Fibroblast of mammary gland (primary cell): ENCODE measurements at regions not wholly inside any gene's neighbourhood (a gene's known extent, or its start where the extent isn't known, plus 50 kb on each side); places are given as distances from the start of the nearest gene placed in this dataset.

ENCODE experiments used
- DNase-seq: peaks from one replicate; pipeline ENCODE4 v3.0.0-alpha.2; 2010; ENCODE audit warnings: low read depth
- H3K4me3 ChIP-seq: 2 replicates; pipeline ENCODE4 v1.5.1; 2011; ENCODE audit warnings: low read depth, mild to moderate bottlenecking, low read length, moderate library complexity; ENCODE audit not compliant: control insufficient read depth
- TF ChIP-seq, protein P1 (sequence below): conservative IDR thresholded peaks from 2 replicates; pipeline ENCODE4 v1.5.1; 2011; ENCODE audit warnings: low read depth, low read length, inconsistent platforms; ENCODE audit not compliant: control insufficient read depth, insufficient read depth

DNA sequence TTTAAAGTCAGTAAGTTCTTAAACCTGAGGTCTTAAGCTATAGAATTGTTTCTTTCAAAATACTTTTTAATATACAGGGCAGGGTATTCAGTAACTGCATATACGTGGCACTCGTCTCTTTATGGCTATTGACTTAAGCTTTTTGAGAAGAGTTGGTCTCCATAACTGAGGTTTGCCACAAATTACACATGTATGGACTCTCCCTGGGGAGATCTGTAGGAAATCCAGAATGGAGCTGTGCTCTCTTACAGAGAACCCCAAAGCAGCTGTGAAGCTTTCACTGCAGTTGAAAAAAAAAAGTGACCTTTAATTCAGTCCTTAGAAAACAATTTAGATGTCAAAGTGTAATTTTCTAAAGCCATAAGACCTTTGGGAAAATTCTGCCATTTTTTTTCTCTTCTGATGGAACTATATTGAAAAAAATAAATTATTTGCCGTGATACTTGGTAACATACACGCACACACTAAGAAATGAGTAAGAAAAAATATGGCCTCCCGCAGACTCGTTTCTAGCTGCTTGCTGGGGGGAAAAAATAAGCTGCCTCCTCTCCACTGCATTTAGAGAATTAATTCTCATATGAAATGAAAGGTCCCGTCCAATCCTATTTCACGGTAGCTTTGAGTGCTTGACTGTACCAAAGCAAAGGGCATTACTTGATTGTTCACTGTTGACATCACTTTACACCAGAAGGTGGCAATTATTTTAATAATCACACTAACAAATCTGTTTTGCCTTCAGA, 159.4 kb upstream of the TENM3 start:
- TF ChIP-seq, protein P1, sequence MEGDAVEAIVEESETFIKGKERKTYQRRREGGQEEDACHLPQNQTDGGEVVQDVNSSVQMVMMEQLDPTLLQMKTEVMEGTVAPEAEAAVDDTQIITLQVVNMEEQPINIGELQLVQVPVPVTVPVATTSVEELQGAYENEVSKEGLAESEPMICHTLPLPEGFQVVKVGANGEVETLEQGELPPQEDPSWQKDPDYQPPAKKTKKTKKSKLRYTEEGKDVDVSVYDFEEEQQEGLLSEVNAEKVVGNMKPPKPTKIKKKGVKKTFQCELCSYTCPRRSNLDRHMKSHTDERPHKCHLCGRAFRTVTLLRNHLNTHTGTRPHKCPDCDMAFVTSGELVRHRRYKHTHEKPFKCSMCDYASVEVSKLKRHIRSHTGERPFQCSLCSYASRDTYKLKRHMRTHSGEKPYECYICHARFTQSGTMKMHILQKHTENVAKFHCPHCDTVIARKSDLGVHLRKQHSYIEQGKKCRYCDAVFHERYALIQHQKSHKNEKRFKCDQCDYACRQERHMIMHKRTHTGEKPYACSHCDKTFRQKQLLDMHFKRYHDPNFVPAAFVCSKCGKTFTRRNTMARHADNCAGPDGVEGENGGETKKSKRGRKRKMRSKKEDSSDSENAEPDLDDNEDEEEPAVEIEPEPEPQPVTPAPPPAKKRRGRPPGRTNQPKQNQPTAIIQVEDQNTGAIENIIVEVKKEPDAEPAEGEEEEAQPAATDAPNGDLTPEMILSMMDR: no peak
- DNase-seq: no peak
- H3K4me3 ChIP-seq: no peak overlapping the region

DNA sequence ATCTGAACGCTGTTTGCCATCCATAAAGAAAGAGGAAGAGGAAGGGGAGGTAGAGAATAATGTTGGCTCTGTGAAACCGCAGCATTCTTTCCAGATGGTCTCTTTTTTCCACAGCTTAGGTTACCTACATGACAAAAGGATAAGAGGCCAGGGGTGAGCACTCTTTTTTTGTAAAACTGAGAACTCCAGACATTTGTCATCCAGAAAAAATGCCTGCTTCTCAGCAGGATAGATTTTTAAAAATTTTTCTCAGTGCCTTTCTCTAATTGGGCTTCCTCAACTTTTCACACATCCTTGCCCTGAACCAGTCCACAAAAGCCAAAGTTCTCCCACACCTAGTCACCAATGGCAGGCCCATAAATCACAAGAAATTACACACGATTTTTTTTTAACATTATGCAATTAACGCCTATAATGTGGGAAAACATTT, 158.1 kb upstream of the TENM3 start:
- DNase-seq: no peak
- TF ChIP-seq, protein P1: no peak
- H3K4me3 ChIP-seq: no peak overlapping the region

DNA sequence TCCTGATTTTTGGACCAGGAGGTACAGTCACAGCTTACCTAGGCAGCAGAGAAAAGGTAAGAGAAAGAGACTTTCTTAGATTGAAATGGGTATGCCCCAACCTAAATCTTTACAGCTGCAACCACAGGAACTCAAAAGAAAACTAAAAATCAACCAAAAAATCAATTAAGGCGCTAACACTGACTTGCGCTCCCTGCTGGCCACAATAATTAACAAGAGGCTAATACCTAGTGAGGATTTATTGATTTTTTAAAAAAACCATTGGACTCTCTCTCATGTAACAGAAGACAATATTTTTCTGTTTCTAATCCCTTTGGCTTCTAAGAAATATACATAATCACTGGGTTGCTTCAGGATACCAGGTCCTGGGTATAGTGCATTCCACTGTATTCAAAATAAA, 153.9 kb upstream of the TENM3 start:
- peak; percentile 22 for DNase-seq
- TF ChIP-seq, protein P1: peak; percentile 31
- no peak overlapping the region for H3K4me3 ChIP-seq

DNA sequence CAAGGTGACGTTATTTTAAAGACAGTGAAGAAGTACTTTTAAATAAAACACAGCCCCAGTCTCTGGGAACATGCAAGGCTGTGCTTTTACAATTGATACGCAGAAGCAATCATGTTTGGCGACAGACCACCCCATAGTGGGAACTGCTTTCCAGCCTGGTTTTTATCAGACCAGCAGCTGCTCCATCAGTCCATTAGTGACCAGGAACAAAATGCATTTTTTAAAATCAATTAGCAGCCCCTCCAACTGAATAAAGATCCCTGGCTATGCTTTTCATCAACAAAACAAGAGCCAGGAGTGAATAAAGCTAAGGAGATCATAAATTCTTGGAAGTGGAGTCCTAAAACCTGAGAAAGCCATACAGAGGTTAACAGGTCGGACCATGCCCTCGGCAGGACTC, 153.0 kb upstream of the TENM3 start:
- H3K4me3 ChIP-seq: no peak overlapping the region
- TF ChIP-seq, protein P1: no peak
- no peak for DNase-seq

DNA sequence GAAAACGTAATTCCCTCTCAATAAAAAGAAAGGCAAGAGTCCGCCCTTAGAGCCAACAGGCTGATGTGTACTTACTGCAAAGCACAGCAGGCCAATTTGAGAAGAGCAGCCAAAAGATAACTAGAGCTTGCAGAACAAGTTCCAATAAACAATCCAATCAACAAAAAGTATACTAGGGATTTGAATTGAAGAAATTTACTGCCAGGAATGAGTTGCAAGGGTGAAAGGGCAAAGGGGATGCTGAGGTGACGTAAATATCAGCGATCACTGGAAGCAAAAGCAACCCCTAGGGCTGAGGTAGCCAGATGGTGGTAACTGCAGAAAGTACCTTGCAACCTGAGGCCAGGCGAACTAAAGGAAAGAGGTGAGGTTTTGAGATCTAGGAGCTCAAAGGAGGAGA, 152.1 kb upstream of the TENM3 start:
- no peak for DNase-seq
- no peak overlapping the region for H3K4me3 ChIP-seq
- TF ChIP-seq, protein P1: no peak

DNA sequence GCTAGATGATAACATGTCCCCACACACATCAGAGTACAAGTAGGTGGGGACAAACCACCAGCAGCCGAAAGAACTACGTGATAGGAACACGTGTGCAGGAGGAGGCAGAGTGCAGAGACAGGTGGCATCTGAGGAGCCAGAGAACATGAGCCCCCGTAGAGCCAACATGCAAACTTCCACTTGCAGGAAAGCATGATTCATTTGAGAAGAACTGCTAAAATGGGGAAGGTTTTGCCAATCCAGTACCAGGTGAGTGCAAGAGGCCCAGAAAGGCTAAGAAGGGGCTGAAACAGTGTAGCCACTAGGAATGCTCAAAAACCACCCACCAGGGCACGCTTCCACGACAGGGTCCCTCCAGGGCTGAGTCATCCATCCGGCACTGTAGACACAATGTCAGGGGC, 149.8 kb upstream of the TENM3 start:
- no peak for DNase-seq
- H3K4me3 ChIP-seq: no peak overlapping the region
- TF ChIP-seq, protein P1: no peak
